Testis (tissue), 2 donors: ENCODE measurements at regions not wholly inside any gene's neighbourhood (a gene's known extent, or its start where the extent isn't known, plus 50 kb on each side); places are given as distances from the start of the nearest gene placed in this dataset.

Experiments used
- DNase-seq: peaks from one replicate; pipeline ENCODE4 v3.0.0-alpha.2; 2019
- H3K27ac ChIP-seq, 2 donors: fragments of 200-600 bp; sonication (generic); one replicate each; pipeline ENCODE4 v1.5.1; 2019
- H3K27me3 ChIP-seq: fragments of 200-600 bp; sonication (generic); one replicate; pipeline ENCODE4 v1.5.1; 2019
- H3K36me3 ChIP-seq: fragments of 200-600 bp; sonication (generic); one replicate; pipeline ENCODE4 v1.5.1; 2017; ENCODE audit warnings: low read depth; ENCODE audit errors: missing control alignments
- H3K4me1 ChIP-seq: fragments of 200-600 bp; sonication (generic); one replicate; pipeline ENCODE4 v1.5.1; 2019
- H3K4me3 ChIP-seq, 2 donors: fragments of 200-600 bp; sonication (generic); one replicate each; pipeline ENCODE4 v1.5.1; 2017 to 2019
- H3K9me3 ChIP-seq: fragments of 200-600 bp; sonication (generic); one replicate; pipeline ENCODE4 v1.5.1; 2017
- CTCF ChIP-seq, 3 experiments: fragments of 450-650 bp in 2 of 3; fragments of 200-600 bp in 1 of 3; sonication (generic) in 1 of 3; IDR thresholded peaks; one replicate each; pipeline ENCODE4 v1.5.1; 2016 to 2019; ENCODE audit warnings: antibody characterized with exemption in 3 of 3, mild to moderate bottlenecking in 2 of 3, moderate library complexity in 1 of 3
- POLR2A ChIP-seq: fragments of 450-650 bp; IDR thresholded peaks from one replicate; pipeline ENCODE4 v1.6.1; 2017; ENCODE audit warnings: antibody characterized with exemption, mild to moderate bottlenecking, moderate library complexity
- WGBS, 2 donors: methylation state at CpG; one replicate each; pipeline ENCODE4 v1.1.5; 2018; 5-methylcytosine and 5-hydroxymethylcytosine counted together
- intact Hi-C: fragments of 100-400 bp; cut with DNase I; formaldehyde crosslinking; loops from one replicate; pipeline ENCODE4 v1.15.1; 2023; ENCODE audit warnings: low total_unique reads

- TF ChIP-seq POLR2A (no peak), CTCF (IDR thresholded peaks at IDR 0.05) (no peak)
- Histone ChIP-seq H3K27me3 (no peaks in the 10 kb centered on the region), H3K9me3 (no peaks in the 10 kb centered on the region), H3K4me3 (no peak overlapping the region), H3K4me1 (no peaks in the 10 kb centered on the region), H3K36me3 (no peaks in the 10 kb centered on the region), H3K27ac (no peak overlapping the region)
- 54 to 97% methylated on average over 3 of the region's 3 CpGs for WGBS, 2 donors
- intact Hi-C loops, result no loop called here
- no peak for DNase-seq
Observed at GRCh38 chr9:17057729-17058128, 77.1 kb upstream of the CNTLN start.

GRCh38 chr9:17052626-17053025 lies 82.2 kb upstream of the CNTLN start:
- Histone ChIP-seq H3K4me1 (no peaks in the 10 kb centered on the region), H3K4me3 (no peak overlapping the region), H3K36me3 (no peaks in the 10 kb centered on the region), H3K27ac (no peak overlapping the region), H3K9me3 (no peaks in the 10 kb centered on the region), H3K27me3 (no peaks in the 10 kb centered on the region)
- intact Hi-C loops, result no loop called here
- no peak for DNase-seq
- TF ChIP-seq POLR2A (no peak), CTCF (IDR thresholded peaks at IDR 0.05) (no peak)

- H3K4me3 ChIP-seq, result no peak overlapping the region
- H3K27me3 ChIP-seq, result no peaks in the 10 kb centered on the region
- WGBS, 2 donors, result 69 to 70% methylated on average over 3 of the region's 3 CpGs
- intact Hi-C loops, result no loop called here
- no peaks in the 10 kb centered on the region for H3K4me1 ChIP-seq
- H3K36me3 ChIP-seq, result no peaks in the 10 kb centered on the region
- no peaks in the 10 kb centered on the region for H3K9me3 ChIP-seq
- no peak overlapping the region for H3K27ac ChIP-seq
- no peak for TF ChIP-seq POLR2A
- TF ChIP-seq CTCF (IDR thresholded peaks at IDR 0.05), result no peak
- DNase-seq, result no peak
Observed at GRCh38 chr9:17045381-17045940, 89.4 kb upstream of the CNTLN start.

GRCh38 chr9:17031546-17031945 lies 103.3 kb upstream of the CNTLN start:
- TF ChIP-seq CTCF (IDR thresholded peaks at IDR 0.05) (no peak), POLR2A (no peak)
- no peaks in the 10 kb centered on the region for H3K4me1 ChIP-seq
- intact Hi-C loops, result no loop called here
- WGBS, 2 donors, result 91 to 93% methylated on average over 3 of the region's 3 CpGs
- no peak overlapping the region for H3K4me3 ChIP-seq
- no peaks in the 10 kb centered on the region for H3K36me3 ChIP-seq
- no peaks in the 10 kb centered on the region for H3K27me3 ChIP-seq
- H3K9me3 ChIP-seq, result no peaks in the 10 kb centered on the region
- no peak overlapping the region for H3K27ac ChIP-seq
- no peak for DNase-seq

GRCh38 chr9:17025281-17025680 lies 109.6 kb upstream of the CNTLN start:
- Histone ChIP-seq H3K36me3 (no peaks in the 10 kb centered on the region), H3K4me3 (no peak overlapping the region), H3K27me3 (no peaks in the 10 kb centered on the region), H3K4me1 (no peaks in the 10 kb centered on the region), H3K9me3 (no peaks in the 10 kb centered on the region), H3K27ac (no peak overlapping the region)
- TF ChIP-seq CTCF (IDR thresholded peaks at IDR 0.05) (no peak), POLR2A (no peak)
- intact Hi-C loops, result no loop called here
- DNase-seq, result no peak
